Liver (tissue), 3 donors: ENCODE measurements at regions not wholly inside any gene's neighbourhood (a gene's known extent, or its start where the extent isn't known, plus 50 kb on each side); places are given as distances from the start of the nearest gene placed in this dataset.

Experiments
- EGR1 ChIP-seq, 2 donors: IDR thresholded peaks; 2 replicates each; pipeline ENCODE4 v1.6.1; 2016 to 2018; ENCODE audit warnings: antibody characterized with exemption in 2 of 2, low read depth in 2 of 2
- FOXA2 ChIP-seq: IDR thresholded peaks from 2 replicates; pipeline ENCODE4 v1.6.1; 2016; ENCODE audit warnings: antibody characterized with exemption
- GABPA ChIP-seq, 2 donors: IDR thresholded peaks in 1 of 2; conservative IDR thresholded peaks in 1 of 2; 2 replicates each; pipeline ENCODE4 v1.6.1; 2016; ENCODE audit warnings: antibody characterized with exemption in 2 of 2, mild to moderate bottlenecking in 1 of 2, moderate library complexity in 1 of 2
- REST ChIP-seq: IDR thresholded peaks from 2 replicates; pipeline ENCODE4 v1.6.1; 2016; ENCODE audit warnings: antibody characterized with exemption, mild to moderate bottlenecking
- RXRA ChIP-seq, 2 donors: IDR thresholded peaks; 2 replicates each; pipeline ENCODE4 v1.6.1; 2017 to 2018; ENCODE audit warnings: antibody characterized with exemption in 2 of 2, mild to moderate bottlenecking in 1 of 2
- SP1 ChIP-seq: IDR thresholded peaks from 2 replicates; pipeline ENCODE4 v1.6.1; 2018; ENCODE audit warnings: antibody characterized with exemption, mild to moderate bottlenecking
- TAF1 ChIP-seq: conservative IDR thresholded peaks from 2 replicates; pipeline ENCODE4 v1.6.1; 2016; ENCODE audit warnings: antibody characterized with exemption, mild to moderate bottlenecking
- TF ChIP-seq, protein P1 (sequence below): fragments of 150-350 bp; IDR thresholded peaks from 2 replicates; pipeline ENCODE4 v1.5.1; 2017; ENCODE audit warnings: improper control_type of control experiment, low read depth, low read length; ENCODE audit not compliant: missing input control
- TF ChIP-seq, protein P2 (sequence below): IDR thresholded peaks from 2 replicates; pipeline ENCODE4 v1.6.1; 2016; ENCODE audit warnings: antibody characterized with exemption
- donor health status: healthy.
- donor health status: healthy.

GRCh38 chr4:57777876-57778275 lies 667.7 kb upstream of the IGFBP7 start:
- TF ChIP-seq, protein P1, sequence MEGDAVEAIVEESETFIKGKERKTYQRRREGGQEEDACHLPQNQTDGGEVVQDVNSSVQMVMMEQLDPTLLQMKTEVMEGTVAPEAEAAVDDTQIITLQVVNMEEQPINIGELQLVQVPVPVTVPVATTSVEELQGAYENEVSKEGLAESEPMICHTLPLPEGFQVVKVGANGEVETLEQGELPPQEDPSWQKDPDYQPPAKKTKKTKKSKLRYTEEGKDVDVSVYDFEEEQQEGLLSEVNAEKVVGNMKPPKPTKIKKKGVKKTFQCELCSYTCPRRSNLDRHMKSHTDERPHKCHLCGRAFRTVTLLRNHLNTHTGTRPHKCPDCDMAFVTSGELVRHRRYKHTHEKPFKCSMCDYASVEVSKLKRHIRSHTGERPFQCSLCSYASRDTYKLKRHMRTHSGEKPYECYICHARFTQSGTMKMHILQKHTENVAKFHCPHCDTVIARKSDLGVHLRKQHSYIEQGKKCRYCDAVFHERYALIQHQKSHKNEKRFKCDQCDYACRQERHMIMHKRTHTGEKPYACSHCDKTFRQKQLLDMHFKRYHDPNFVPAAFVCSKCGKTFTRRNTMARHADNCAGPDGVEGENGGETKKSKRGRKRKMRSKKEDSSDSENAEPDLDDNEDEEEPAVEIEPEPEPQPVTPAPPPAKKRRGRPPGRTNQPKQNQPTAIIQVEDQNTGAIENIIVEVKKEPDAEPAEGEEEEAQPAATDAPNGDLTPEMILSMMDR: no peak
- TF ChIP-seq, protein P2, sequence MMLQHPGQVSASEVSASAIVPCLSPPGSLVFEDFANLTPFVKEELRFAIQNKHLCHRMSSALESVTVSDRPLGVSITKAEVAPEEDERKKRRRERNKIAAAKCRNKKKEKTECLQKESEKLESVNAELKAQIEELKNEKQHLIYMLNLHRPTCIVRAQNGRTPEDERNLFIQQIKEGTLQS: no peak
- TF ChIP-seq REST (no peak), TAF1 (no peak), EGR1 (IDR thresholded peaks at IDR 0.05; ENCODE audit: low read depth in 2 of 2) (no peak), SP1 (no peak), RXRA (IDR thresholded peaks at IDR 0.05) (no peak), GABPA (IDR thresholded peaks at IDR 0.05 in 1 of 2, conservative IDR thresholded peaks at IDR 0.05 in 1 of 2) (no peak), FOXA2 (no peak)
